HG03571 (cell line): ENCODE measurements at regions not wholly inside any gene's neighbourhood (a gene's known extent, or its start where the extent isn't known, plus 50 kb on each side); places are given as distances from the start of the nearest gene placed in this dataset.

Experiments used
- ATAC-seq: cut with Tn5 transposase; IDR thresholded peaks from one replicate; pipeline ENCODE4 v1.9.1; 2021; ENCODE audit not compliant: unreplicated experiment

DNA sequence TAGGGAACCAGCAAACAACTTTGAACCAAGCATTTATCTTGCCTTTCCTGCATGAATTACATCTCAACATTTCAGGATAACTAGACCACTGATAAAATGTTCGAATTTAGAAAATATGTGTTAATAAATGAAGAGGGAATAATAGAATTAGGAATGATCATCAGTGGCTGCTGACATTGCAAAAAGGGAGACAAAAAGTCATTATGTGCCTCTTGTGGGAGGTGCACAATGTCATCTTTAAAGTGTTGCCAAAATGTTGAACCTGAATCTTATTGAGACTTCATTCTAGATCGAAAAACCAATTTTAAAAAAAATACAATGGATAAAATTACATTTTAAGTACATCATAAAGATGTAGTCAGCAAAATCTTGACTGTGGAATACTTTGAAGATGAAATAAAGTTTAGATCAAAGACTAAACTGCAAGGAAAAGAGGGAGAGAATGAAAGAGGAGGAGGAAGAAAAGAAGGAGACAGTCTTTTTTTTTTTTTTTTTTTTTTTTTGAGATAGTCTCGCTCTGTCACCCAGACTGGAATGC, 299.3 kb downstream of the FBXW7 start:
- no peak for ATAC-seq

DNA sequence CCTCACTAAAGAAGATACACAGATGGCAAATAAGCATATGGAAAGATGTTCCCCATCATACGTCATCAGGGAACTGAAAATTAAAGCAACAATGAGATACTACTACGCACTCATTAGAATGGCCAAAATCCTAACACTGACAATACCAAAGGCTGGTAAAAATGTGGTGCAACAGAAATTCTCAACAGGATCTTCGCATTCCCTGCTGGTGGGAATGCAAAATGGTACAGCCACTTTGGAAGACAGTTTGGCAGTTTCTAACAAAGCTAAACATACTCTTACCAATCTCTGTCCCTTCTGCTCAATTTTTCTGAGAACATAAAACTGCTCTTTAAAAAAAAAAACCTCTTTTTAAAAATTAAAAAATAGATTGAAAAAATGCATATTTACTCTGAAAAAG, 300.2 kb downstream of the FBXW7 start:
- no peak for ATAC-seq

- ATAC-seq = no peak
Observed at GRCh38 chr4:152234571-152234970, 301.3 kb downstream of the FBXW7 start.

DNA sequence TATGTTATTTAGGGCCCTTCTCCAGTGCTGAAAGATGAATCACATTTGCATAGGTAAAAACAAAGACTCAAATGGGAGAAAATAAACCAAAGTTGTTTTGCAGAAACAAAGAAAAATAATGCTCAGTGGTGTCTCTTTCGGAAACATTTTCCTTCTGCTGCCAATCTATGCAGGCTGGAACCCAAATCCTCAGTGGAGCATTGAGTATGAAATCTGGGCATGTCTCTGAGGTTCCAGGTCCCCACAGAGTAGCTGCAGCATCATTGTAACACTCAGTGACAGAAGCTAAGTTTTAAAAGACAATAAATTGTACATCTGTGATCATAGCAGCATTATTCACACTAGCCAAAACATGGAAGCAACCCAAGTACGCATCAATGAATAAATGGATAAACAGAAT, 303.6 kb downstream of the FBXW7 start:
- no peak for ATAC-seq

DNA sequence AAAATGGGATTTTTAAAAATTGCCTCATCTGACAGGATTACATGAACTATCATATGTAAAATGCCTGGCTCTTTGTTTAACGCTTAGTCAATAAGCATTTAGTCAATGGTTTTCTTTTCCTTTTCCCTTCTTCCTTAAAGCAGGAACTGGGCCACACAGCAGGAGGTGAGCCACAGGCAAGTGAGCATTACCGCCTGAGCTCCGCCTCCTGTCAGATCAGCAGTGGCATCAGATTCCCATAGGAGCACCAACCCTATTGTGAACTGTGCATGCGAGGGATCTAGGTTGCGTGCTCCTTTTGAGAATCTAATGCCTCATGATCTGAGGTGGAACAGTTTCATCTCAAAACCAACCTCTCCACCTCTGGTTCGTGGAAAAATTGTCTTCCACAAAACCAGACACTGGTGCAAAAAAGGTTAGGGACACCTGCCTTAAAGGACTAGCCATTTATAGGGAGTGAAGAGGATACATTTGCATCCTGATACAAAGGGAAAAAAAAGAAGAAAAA, 306.1 kb downstream of the FBXW7 start:
- no peak for ATAC-seq

GRCh38 chr4:152225680-152226079, 310.2 kb downstream of the FBXW7 start:
- ATAC-seq = no peak

- no peak for ATAC-seq
Observed at GRCh38 chr4:152224721-152225420, 311.0 kb downstream of the FBXW7 start.

DNA sequence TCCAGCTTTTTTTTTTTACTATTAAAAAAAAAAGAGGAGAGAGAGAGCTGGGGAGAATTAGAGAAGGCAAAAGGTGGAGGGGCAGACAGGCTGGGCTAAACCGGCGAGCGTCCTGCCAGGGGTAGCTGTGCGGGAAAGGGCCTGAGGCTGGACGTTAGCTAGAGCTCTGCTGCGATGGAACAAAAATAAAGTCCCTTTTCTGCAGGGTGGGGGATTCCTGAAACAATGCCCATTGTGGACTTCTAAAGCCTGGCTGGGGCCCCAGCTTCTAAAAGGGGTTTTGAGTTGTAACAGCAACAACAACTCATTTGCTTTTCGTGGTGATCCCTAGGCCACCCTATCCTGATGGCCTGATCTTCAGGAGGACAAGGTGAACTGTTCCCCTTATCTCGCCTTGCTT, 311.7 kb downstream of the FBXW7 start:
- no peak for ATAC-seq

DNA sequence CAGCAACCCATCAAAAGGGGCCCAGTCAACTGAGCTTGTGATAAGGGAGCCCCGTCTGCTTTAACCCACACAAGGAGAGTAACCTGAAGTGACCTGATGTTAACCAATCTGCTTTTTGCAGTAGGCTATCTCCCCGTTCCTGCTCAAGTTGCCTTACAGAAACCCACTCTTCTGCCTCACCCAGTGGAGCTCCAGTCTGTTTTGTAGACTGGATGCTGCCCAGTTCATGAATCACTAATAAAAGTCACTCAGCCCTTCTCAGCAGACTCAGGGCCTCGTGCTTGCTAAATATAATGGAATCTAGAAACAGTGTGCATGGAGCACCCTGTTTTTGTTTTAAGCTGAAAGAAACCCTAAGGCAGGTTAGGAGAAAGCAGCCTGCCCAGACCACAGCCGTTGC, 312.3 kb downstream of the FBXW7 start:
- no peak for ATAC-seq

DNA sequence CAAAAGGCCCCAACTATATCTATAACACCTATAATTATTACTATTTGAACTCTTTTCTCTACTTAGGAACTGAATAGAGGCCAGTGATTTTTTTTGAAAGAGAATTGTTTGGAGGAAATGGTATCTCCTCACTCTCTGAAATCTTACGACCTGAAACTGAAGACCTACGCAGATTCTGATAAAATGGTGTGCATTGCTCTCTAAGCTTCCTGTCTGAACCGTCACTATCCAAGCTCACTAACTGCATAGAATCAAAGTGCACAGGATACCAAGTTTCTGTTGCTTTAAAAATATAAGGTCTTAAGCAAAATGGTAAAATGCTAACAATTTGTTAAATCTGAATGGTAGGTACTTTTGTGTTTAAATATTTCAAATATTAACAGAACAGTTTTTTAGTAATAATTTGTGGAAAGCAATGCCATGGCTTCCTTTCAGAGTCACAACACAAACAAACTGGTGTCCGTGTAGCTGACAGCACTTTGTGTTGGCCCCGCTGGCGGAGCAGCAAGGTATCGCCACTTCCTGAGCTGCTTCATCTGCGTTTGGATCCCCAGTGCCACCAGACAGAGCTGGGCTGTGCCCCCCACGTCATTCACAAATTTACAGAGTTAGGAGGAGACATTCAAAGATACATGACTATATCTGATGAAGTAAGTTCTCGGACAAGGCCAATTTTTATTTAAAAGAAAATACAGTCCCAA, 313.9 kb downstream of the FBXW7 start:
- no peak for ATAC-seq

DNA sequence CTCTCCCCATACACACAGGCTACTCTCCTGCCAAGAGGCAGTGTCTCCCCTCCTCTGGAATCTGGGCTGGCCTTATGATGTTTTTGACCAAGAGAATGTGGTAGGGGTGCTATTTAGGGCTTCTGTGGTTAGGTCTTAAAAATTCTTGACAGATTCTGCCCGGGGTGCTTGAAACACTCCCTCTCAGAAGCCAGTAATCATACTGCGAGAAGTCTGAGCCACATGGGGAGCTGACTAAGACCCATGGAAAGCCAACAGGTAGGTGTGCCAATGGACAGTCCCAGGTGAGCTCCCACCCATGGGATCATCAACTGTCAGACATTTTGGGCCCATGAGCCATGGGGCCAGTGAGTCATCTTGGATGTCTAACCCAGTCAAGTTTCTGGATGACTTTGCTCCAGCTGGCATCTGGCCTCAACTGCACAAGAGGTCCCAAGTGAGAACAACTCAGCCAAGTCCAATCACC, 315.7 kb downstream of the FBXW7 start:
- ATAC-seq = peak; percentile 57

DNA sequence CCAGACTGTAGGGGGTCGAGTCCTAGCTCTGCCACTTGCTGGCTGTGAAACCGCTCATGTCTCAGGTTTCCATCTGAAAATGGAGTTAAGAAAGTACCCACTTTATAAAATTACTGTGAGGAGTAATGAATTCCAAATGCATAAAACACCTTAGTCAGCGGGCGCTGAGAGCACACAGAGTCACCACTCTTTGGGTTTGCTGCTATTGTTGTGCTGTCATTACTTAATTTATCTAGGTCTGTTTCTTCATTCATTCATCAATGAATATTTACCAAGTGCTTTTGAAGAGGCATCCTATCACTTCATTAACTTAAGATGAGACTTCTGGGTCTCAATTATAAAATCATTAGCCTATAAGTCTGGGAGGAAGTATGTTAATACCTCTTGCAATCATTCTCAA, 317.3 kb downstream of the FBXW7 start:
- no peak for ATAC-seq

- no peak for ATAC-seq
Observed at GRCh38 chr4:152217896-152218295, 318.0 kb downstream of the FBXW7 start.

- ATAC-seq = no peak
Observed at GRCh38 chr4:152211936-152212653, 323.8 kb downstream of the FBXW7 start.

DNA sequence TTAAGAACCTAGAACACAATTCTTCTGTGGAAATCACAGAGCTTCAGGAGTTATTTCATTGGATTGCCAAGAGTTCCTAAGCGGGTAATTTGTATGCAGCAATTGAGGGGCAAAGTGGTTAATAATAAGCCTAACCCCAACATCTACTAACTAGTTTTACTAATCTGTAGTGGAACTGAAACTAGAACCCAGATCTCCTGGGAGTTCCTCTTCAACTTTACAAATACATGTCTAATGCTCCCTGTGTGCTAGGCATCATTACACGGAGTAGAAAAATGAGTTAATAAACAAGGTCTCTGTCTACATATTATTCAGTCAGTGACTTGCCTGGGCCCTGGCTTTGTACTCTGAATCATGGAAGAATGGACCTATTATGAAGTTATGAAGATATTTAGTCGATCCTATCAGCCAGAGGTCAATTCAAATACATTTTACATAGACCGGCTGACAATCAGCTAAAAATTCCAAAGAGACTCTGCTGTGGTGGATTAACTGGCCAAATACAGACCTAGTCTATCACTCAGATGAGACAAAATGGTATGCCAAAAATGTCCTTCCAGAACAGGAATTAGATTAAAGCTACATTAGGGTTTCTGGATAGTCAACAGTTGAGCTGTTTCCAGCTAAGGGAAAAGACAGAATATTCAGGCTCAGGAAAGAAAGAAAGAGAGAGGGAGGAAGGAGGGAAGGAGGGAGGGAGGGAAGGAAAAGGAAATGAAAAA, 326.0 kb downstream of the FBXW7 start:
- ATAC-seq = peak; percentile 93

DNA sequence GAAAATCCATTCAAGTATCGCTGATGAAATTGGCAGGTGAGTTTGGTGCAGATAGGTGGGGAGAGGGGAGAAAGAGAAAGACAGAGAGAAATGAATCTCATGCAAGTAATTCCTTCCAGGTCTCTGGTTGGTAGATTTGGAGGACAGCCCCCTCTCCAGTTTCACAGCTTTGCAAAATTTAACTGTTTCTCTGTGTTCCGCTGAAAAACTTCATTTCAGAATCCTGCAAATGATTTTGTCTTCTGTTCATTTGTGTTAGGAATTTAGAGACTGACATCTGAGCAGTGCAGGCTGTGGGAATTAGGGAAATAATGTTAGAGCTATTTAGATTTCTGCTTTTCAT, 328.5 kb downstream of the FBXW7 start:
- no peak for ATAC-seq

DNA sequence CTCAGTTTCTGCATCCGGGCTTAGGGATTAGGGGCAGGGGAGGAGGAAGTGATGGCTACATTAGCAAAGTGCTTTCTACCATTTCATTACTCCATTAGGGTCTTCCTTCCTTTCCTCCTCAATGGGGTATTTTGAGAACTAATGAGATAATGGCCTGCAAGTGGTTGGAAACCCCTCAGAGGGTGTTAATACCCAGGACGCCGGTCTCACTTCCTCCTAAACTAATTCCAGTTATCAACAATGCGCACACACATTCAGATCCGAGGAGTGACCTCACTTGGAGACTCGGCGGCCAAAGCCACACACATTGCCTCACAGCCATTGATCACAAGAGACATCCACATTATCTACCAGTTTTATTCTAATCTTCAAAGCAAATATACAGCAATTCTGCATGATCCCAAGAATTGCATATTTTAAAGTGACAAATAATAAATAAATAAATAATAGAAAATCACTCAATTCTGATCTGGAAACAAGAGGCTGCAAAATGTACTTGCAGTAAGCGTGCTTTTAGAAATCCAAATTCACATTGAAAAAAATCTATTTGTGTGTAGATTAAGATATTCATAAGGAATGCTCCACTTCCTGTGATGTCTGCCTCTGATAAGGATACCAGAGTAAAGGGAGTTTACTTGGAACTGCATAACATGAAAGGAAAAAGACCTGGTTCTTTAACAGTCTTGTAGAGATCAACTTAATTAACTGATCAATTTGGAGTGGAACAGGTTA, 329.1 kb downstream of the FBXW7 start:
- ATAC-seq = no peak

DNA sequence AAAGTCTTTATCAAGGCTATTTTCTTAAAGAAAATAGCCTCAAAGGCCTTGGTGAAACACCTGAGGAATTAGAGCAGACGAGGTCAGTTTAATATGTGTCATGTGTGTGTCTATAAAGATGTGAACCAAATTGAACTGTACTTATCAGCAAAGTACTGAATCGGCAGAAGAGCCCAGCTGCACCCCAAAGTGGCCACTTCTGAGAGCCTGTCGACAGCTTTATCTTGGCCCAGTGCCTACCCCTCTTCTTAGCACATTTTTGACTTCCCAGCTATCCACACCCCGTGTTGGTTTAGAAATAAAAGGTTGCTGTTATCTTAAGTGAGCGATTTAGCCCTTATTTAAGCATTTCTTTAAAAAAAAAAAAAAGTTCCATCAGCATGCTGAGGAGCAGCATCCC, 329.7 kb downstream of the FBXW7 start:
- no peak for ATAC-seq

- ATAC-seq = no peak
Observed at GRCh38 chr4:152202415-152202814, 333.5 kb downstream of the FBXW7 start.
